ENCODE measurements at regions not wholly inside any gene's neighbourhood (a gene's known extent, or its start where the extent isn't known, plus 50 kb on each side); places are given as distances from the start of the nearest gene placed in this dataset.

DNA sequence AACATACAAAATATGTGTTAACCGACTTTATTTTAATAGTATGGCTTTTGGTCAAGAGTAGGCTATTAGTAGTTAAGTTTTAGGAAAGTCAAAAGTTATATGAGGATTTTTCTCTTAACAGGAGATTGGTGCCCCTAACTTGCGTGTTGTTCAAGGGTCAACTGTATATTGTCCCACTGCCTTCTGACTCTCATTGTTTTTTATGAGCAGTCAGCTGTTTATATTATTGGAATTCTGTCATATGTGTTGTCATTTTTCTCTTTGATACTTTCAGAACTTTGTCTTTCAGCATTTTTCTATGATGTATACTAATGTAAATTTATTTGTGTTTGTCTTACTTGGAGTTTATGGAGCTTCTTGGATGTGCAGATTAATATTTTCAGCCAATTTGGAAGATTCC is 142.1 kb upstream of the CMC1 start:
- TF ChIP-seq, protein P1, sequence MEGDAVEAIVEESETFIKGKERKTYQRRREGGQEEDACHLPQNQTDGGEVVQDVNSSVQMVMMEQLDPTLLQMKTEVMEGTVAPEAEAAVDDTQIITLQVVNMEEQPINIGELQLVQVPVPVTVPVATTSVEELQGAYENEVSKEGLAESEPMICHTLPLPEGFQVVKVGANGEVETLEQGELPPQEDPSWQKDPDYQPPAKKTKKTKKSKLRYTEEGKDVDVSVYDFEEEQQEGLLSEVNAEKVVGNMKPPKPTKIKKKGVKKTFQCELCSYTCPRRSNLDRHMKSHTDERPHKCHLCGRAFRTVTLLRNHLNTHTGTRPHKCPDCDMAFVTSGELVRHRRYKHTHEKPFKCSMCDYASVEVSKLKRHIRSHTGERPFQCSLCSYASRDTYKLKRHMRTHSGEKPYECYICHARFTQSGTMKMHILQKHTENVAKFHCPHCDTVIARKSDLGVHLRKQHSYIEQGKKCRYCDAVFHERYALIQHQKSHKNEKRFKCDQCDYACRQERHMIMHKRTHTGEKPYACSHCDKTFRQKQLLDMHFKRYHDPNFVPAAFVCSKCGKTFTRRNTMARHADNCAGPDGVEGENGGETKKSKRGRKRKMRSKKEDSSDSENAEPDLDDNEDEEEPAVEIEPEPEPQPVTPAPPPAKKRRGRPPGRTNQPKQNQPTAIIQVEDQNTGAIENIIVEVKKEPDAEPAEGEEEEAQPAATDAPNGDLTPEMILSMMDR (IDR thresholded peaks at IDR 0.05; ENCODE audit: borderline replicate concordance, extremely low read depth, low read length, poor library complexity, severe bottlenecking) = no peak
- TF ChIP-seq EZH2 (IDR thresholded peaks at IDR 0.05; ENCODE audit: borderline replicate concordance, low read depth, low read length, severe bottlenecking) = no peak

Data from DND-41 (cell line).